ENCODE measurements at regions not wholly inside any gene's neighbourhood (a gene's known extent, or its start where the extent isn't known, plus 50 kb on each side); places are given as distances from the start of the nearest gene placed in this dataset.

DNA sequence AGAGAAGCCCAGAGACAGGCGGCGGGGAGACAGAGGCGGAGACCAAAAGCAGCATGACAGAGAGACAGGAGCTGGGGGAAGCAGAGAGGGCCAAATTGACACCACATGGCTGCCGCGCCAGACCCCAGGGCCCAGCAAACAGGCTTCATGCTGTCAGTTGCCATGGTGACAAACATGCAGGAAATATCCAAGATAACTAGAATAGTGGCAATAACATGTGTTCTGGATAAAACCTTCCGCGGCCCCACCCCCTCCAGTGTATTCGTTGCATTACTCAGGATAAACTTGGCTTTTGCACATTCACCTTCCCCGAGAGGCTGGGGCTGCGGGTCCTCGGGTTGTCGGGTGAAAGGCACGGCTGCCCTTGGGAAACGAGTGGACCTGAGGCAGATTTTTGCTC lies 49.9 kb upstream of the CDON start:
- FAIRE-seq (no peak), DNase-seq (ENCODE audit: extremely low read depth in 1 of 4, low spot score in 3 of 4) (no peak), ATAC-seq (no peak)
- Histone ChIP-seq H2AFZ (ENCODE audit: low read depth, low read length) (no peak overlapping the region), H3K79me2 (ENCODE audit: control insufficient read depth, insufficient read depth, low read length) (no peaks in the 10 kb centered on the region), H3K27ac (ENCODE audit: extremely low read depth, low read depth, low read length) (no peak overlapping the region), H3K9ac (ENCODE audit: insufficient read depth in 1 of 2, low read depth in 2 of 2, low read length in 2 of 2) (no peak overlapping the region), H3K9me3 (replicated peaks; ENCODE audit: control insufficient read depth, insufficient read depth, low read depth, low read length) (no peaks in the 10 kb centered on the region), H3K27me3 (ENCODE audit: control insufficient read depth in 2 of 2, insufficient read depth in 2 of 2, low read length in 2 of 2) (peaks cover 24 to 64% of the 10 kb centered on the region in 2 experiments; a peak in 4 of 5 replicates), H3K36me3 (ENCODE audit: control insufficient read depth, insufficient read depth, low read length) (no peaks in the 10 kb centered on the region), H3K4me3 (no peak overlapping the region), H3K9me1 (ENCODE audit: control insufficient read depth, insufficient read depth, low read length) (peaks cover 2% of the 10 kb centered on the region), H4K20me1 (replicated peaks; ENCODE audit: control insufficient read depth, insufficient read depth, low read length) (peaks cover 3% of the 10 kb centered on the region), H3K4me2 (ENCODE audit: insufficient read depth, low read length) (no peak overlapping the region), H3K4me1 (replicated peaks in 1 of 2; ENCODE audit: control insufficient read depth in 2 of 2, insufficient read depth in 2 of 2, low read length in 2 of 2) (no peaks in the 10 kb centered on the region)
- ChIA-PET POLR2A (no interaction called here), CTCF (ENCODE audit: low intra/inter-chr PET ratio) (no interaction called here)
- in situ Hi-C loops (cut with MboI) (no loop called here), intact Hi-C loops (cut with micrococcal nuclease) (no loop called here)
- peak; percentile 67 for TF ChIP-seq RFX1 (IDR thresholded peaks at IDR 0.05)
- TF ChIP-seq, protein P1, sequence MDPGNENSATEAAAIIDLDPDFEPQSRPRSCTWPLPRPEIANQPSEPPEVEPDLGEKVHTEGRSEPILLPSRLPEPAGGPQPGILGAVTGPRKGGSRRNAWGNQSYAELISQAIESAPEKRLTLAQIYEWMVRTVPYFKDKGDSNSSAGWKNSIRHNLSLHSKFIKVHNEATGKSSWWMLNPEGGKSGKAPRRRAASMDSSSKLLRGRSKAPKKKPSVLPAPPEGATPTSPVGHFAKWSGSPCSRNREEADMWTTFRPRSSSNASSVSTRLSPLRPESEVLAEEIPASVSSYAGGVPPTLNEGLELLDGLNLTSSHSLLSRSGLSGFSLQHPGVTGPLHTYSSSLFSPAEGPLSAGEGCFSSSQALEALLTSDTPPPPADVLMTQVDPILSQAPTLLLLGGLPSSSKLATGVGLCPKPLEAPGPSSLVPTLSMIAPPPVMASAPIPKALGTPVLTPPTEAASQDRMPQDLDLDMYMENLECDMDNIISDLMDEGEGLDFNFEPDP (CRISPR knock-in tag; IDR thresholded peaks at IDR 0.05): no peak
- BruUV-seq (replicated peaks): no TSS peak
- WGBS (ENCODE audit: insufficient coverage, low coverage, missing lambda C conversion rate): 2% methylated on average over 11 of the region's 14 CpGs
